ENCODE measurements at regions not wholly inside any gene's neighbourhood (a gene's known extent, or its start where the extent isn't known, plus 50 kb on each side); places are given as distances from the start of the nearest gene placed in this dataset.

DNA sequence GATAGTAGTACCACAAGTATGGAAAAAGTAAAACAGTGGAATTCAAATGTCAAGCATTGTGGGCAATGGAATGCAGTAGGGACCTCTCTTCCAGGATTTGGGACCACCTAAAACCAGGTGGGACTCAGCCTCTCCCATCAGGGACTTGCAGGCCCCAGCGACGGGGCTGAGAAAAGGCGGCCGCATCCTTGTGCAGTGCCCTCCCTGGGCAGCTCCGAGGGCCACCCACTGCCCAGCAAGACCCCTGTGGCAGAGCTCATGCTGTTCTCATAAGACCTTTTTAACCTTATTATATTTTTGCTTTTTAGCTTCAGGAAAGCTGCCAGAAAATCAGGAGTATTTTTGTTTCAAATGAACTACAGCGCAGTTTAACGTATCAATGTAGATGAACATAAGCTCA, 142.6 kb upstream of the RPS6KA2 start:
- no peak overlapping the region for H3K27ac Mint-ChIP-seq
- no peaks in the 10 kb centered on the region for H3K36me3 Mint-ChIP-seq (ENCODE audit: low read depth)
- H3K9me3 Mint-ChIP-seq, result no peaks in the 10 kb centered on the region
- peaks cover 21% of the 10 kb centered on the region for H3K27me3 Mint-ChIP-seq (ENCODE audit: low read depth)
- H3K4me1 Mint-ChIP-seq (ENCODE audit: low read depth), result peaks cover 4% of the 10 kb centered on the region
- no peak overlapping the region for H3K4me3 Mint-ChIP-seq
- no peak for DNase-seq (ENCODE audit: low spot score)

DNA sequence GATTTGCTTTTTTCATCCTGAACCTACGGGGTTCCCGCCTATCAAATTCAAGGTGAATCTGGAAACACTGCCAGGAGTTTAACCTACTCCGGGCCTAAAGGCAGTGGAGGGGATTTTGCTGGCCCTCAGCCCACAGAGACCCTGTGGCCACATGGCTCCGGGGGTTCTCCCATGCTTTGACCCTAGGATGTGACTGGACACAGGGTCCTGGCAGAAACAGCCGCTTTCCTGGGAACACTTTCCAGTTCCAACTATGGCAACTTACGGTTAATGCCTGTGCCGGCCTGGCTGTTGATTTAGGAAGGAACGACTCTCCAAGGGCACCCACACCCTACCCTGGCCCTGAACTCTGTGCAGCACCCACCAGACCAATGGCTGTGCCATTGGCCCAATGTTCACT, 141.7 kb upstream of the RPS6KA2 start:
- no peak overlapping the region for H3K27ac Mint-ChIP-seq
- H3K4me1 Mint-ChIP-seq (ENCODE audit: low read depth), result peaks cover 4% of the 10 kb centered on the region
- no peak for DNase-seq (ENCODE audit: low spot score)
- H3K27me3 Mint-ChIP-seq (ENCODE audit: low read depth), result peaks cover 24% of the 10 kb centered on the region
- H3K36me3 Mint-ChIP-seq (ENCODE audit: low read depth), result no peaks in the 10 kb centered on the region
- no peaks in the 10 kb centered on the region for H3K9me3 Mint-ChIP-seq
- no peak overlapping the region for H3K4me3 Mint-ChIP-seq

DNA sequence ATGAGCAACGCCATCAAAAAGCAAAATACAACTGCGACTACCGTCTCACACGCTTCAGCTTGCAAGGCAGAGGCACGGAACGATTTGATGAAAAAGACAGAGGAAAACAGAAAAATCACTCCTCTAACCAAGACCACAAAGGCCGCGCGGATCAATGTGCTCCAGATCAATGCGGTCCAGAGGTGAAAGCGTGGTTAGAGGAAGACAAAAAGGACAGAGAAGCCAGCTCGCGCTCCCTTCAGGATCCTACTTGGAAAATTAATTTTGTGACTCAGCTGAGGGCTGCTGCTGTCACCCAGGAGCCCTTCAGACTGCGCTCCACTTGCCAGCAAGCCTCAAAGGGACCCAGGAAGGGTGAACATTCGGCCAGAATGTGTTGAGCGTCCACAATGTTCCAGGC, 140.2 kb upstream of the RPS6KA2 start:
- Mint-ChIP-seq H3K27me3 (ENCODE audit: low read depth) (peaks cover 21% of the 10 kb centered on the region), H3K4me1 (ENCODE audit: low read depth) (peaks cover 4% of the 10 kb centered on the region), H3K27ac (no peak overlapping the region), H3K9me3 (no peaks in the 10 kb centered on the region), H3K4me3 (no peak overlapping the region), H3K36me3 (ENCODE audit: low read depth) (no peaks in the 10 kb centered on the region)
- DNase-seq (ENCODE audit: low spot score), result no peak

DNA sequence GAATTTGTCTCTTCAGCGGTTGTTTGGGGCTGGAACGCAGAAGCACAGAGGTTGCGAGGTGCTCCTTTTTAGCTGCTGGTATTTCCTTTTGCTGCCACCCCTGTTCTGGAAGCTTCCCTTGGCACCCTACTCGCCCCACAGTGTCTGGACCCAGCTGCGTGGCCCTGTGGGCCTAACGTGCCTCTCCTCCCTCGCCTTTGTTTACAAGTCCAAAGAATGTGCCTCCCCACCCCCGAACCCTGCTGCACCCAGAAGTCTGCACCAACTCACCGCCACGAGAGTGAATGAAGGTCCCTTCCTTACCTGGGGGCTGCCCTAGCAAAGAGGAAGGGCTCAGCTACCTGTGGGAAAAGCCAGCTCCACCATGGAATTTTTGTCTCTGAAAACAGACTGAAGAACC, 139.7 kb upstream of the RPS6KA2 start:
- Mint-ChIP-seq H3K4me1 (ENCODE audit: low read depth) (peaks cover 4% of the 10 kb centered on the region), H3K9me3 (no peaks in the 10 kb centered on the region), H3K4me3 (no peak overlapping the region), H3K36me3 (ENCODE audit: low read depth) (no peaks in the 10 kb centered on the region), H3K27ac (no peak overlapping the region), H3K27me3 (ENCODE audit: low read depth) (peaks cover 23% of the 10 kb centered on the region)
- no peak for DNase-seq (ENCODE audit: low spot score)

DNA sequence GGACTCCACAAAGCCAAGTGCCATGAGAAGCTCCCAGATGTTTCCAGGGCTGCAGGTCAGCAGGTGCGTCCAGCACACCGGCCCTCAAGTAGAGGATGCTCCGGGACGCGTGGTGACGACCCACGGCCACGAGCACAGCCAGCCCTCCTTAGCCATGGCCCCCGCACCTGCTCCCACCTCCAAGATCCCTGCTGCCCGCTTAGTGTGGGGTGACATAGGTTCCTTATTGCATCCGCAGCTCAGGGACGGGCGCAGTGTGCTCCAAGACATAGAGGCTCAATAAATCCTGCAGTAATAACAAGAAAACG, 138.1 kb upstream of the RPS6KA2 start:
- H3K4me1 Mint-ChIP-seq (ENCODE audit: low read depth), result peaks cover 7% of the 10 kb centered on the region
- no peaks in the 10 kb centered on the region for H3K36me3 Mint-ChIP-seq (ENCODE audit: low read depth)
- no peak for DNase-seq (ENCODE audit: low spot score)
- no peak overlapping the region for H3K4me3 Mint-ChIP-seq
- no peak overlapping the region for H3K27ac Mint-ChIP-seq
- H3K27me3 Mint-ChIP-seq (ENCODE audit: low read depth), result peaks cover 26% of the 10 kb centered on the region
- H3K9me3 Mint-ChIP-seq, result no peaks in the 10 kb centered on the region

DNA sequence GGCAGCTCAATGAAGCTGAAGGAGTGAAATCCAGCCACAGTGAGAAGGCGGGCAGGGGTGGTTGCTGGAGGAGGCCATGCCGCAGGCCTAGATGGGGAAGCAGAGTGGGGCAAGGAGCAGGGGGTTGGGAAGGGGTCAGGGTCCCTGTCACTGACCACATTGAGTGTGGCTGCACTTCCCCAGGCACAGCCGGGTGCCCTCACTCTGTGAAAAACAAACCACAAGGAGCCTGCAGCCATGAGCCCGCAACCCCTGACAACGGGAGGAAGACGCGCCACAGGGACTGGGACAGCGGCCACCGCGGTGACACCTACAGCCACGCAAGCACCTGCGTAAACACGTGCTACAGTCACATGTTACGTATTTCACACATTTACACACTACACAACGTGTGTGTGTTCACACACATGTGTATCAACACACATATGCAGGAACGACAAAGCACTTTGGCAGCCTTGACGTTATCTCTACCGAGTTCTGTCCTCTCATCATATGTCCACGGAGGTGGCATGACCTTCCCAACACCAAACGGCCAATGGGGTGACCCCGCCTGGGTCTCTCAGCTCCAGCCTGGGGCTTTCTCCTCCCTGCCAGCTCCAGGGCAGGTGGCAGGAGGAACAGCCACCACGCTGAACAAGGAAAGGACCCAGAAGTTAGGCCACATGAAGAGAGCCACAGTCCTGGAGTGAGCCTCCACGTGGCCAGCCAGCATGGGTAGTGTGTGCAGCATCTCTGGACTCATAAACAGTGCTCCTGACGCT, 137.6 kb upstream of the RPS6KA2 start:
- no peak for DNase-seq (ENCODE audit: low spot score)
- H3K27ac Mint-ChIP-seq, result no peak overlapping the region
- H3K36me3 Mint-ChIP-seq (ENCODE audit: low read depth), result no peaks in the 10 kb centered on the region
- H3K9me3 Mint-ChIP-seq, result no peaks in the 10 kb centered on the region
- peaks cover 11% of the 10 kb centered on the region for H3K4me1 Mint-ChIP-seq (ENCODE audit: low read depth)
- H3K27me3 Mint-ChIP-seq (ENCODE audit: low read depth), result peaks cover 30% of the 10 kb centered on the region
- no peak overlapping the region for H3K4me3 Mint-ChIP-seq

DNA sequence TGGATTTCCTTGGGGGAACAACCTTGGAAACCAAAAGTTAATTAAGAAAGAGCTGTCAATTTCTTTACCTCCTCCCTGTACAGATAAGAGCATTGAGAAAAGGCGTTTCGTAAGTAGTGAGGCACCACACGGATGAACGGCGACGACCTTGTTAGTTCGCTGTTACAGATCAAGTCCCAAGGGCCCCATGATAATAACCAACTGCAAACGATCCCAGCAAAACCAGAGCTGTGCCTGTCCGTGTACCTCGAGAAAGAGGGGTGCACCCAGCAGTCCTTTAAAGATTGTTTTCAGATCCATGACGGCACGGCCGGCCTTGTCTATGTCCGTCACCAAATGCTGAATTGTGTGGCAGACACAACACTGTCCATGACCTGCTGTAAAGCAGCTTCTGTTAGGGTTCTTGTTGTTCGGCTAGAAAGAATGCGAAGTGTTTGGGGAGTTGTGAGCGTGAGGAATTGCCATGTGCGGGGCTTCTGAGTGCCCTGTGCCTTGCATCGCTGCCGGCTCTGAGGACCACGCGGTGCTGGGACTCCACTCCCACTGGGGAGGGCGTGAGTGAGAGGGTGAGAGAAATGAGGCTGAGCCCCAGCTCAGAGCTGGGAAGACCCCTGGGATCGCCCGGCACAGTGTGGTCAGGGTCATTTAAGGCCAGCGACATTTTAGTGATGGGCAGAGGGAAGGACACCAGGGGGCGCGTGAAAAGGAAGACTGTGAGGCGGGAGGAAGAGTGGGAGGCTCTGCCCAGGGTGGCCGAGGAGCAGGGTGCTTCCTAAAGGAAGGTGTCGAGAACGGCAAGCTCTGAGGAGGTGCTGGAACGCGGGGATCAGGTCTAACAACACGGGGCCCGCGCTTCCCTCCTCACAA, 136.8 kb upstream of the RPS6KA2 start:
- H3K4me1 Mint-ChIP-seq (ENCODE audit: low read depth), result peaks cover 15% of the 10 kb centered on the region

DNA sequence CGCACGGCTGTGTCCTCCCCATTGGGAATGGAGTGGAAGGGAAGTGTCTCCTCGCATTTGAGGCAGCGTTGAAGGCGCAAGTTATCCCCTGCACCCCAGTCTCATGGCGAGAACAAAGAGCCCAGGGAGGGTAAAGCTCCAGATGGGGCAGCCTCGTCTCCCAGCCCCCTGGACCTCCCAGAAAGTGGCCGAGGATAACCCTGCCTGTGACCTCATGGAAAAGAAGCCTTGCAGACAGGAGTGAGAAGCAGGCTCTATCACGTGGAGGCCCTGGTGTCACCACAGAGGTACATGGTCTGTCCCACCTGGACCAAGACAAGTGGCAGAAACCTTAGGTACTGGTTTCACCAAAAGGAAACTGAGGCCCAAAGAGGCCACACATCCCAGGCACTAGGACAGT, 134.8 kb upstream of the RPS6KA2 start:
- H3K4me3 Mint-ChIP-seq, result no peak overlapping the region

More for the DNA sequence above, 136.8 kb upstream of the RPS6KA2 start:
- Mint-ChIP-seq H3K9me3 (no peaks in the 10 kb centered on the region), H3K27me3 (ENCODE audit: low read depth) (peaks cover 38% of the 10 kb centered on the region), H3K4me3 (no peak overlapping the region), H3K36me3 (ENCODE audit: low read depth) (no peaks in the 10 kb centered on the region), H3K27ac (no peak overlapping the region)
- DNase-seq (ENCODE audit: low spot score), result no peak

DNA sequence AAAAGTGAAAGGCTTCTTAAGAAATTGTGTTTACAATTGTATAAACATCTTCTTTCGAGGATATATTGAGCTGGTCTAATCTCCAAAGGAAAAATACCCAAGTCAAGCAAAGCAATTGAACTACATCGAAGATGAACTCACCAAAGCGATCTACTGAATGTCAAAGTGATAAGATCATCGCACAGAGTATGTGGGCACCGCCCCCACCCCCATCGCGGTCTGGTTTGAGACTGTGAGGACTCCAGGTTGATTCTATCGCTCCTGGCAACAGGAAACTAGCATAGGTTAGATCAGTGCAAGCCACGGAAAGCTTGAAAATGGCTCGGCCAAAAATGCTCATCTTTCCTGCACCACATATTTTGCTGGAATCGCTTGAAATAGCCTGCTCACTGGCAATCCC, 133.2 kb upstream of the RPS6KA2 start:
- H3K27ac Mint-ChIP-seq, result no peak overlapping the region
- H3K27me3 Mint-ChIP-seq (ENCODE audit: low read depth), result peaks cover 53% of the 10 kb centered on the region
- DNase-seq (ENCODE audit: low spot score), result peak; percentile 81
- peak overlapping the region; percentile 63 for H3K4me3 Mint-ChIP-seq
- no peaks in the 10 kb centered on the region for H3K9me3 Mint-ChIP-seq
- H3K36me3 Mint-ChIP-seq (ENCODE audit: low read depth), result no peaks in the 10 kb centered on the region
- H3K4me1 Mint-ChIP-seq (ENCODE audit: low read depth), result peaks cover 23% of the 10 kb centered on the region

More for the DNA sequence above, 134.8 kb upstream of the RPS6KA2 start:
- Mint-ChIP-seq H3K9me3 (no peaks in the 10 kb centered on the region), H3K36me3 (ENCODE audit: low read depth) (no peaks in the 10 kb centered on the region), H3K27ac (no peak overlapping the region), H3K4me1 (ENCODE audit: low read depth) (peaks cover 23% of the 10 kb centered on the region), H3K27me3 (ENCODE audit: low read depth) (peaks cover 50% of the 10 kb centered on the region)
- DNase-seq (ENCODE audit: low spot score), result no peak

DNA sequence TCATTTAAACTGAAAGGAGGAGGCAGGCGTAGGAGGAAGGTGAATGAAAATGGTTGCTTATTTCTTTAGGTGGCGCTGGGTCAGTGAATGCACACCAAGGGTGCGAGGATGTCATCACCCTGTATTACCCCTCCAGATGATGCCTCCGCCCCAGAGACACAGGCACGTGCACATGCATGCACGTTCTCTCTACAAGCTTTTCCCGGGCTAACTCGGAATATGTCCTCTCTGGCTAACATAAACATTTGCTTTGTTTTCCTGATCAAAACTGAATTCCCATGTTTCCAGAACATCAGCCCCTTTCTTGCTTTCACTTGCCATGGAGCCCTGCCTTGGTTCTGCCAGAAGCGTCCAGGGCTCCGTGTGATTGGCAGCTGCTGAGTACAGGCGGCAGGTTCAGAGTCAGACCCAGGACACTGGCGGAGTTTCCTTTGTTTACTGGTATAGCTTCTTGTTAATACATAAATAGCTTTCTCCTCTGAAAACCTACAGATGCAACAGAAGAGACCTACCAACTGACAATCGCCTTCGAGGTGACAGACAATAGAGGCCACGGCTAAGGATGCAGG, 131.2 kb upstream of the RPS6KA2 start:
- no peak for DNase-seq (ENCODE audit: low spot score)
- H3K4me1 Mint-ChIP-seq (ENCODE audit: low read depth), result peaks cover 23% of the 10 kb centered on the region
- no peak overlapping the region for H3K4me3 Mint-ChIP-seq
- peaks cover 58% of the 10 kb centered on the region for H3K27me3 Mint-ChIP-seq (ENCODE audit: low read depth)
- H3K27ac Mint-ChIP-seq, result no peak overlapping the region
- H3K9me3 Mint-ChIP-seq, result no peaks in the 10 kb centered on the region
- H3K36me3 Mint-ChIP-seq (ENCODE audit: low read depth), result no peaks in the 10 kb centered on the region

DNA sequence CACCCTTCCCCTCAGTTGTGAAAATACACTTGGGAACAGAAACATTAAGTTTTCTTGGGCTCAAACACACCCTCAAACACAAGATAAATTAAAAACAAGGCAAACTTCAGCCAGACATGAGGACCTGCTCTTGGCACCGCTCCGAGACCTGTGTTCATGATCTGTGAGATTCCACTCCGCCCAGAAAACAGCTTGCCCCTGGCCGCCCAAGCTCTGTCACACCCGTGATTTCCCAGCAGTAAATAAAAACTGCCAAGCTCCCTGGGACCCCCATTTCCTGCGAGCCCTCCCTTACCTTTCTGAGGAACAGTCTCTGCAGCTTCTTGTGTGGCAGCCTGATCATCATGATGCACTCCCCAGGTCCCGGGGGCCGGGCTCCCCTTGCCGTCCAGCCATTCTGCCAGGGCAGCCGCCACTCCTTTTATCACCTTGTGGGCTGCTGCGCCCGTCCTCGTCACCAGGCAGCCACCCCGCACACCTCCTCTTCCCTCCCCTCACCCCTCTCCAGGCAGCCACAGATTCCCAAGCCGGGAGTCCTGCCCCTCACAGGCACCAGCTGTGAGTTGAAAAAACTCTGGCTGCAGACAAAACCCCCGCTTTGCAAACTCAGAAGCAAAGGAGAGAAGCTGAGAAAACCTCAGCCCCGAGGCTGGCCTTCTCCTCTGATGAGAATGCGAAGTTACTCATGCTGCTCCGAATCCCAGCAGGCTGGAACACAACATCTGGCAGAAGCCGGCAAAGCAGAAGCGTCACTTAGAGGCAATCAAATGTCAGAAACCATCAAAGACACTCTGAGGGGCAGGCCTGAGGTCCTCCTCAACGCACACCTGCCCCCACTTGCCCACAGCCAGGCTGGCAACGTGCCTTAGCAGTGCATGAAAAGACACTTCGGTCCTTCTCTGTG, 130.4 kb upstream of the RPS6KA2 start:
- H3K27ac Mint-ChIP-seq, result no peak overlapping the region
- H3K4me1 Mint-ChIP-seq (ENCODE audit: low read depth), result peaks cover 23% of the 10 kb centered on the region
- peaks cover 56% of the 10 kb centered on the region for H3K27me3 Mint-ChIP-seq (ENCODE audit: low read depth)

DNA sequence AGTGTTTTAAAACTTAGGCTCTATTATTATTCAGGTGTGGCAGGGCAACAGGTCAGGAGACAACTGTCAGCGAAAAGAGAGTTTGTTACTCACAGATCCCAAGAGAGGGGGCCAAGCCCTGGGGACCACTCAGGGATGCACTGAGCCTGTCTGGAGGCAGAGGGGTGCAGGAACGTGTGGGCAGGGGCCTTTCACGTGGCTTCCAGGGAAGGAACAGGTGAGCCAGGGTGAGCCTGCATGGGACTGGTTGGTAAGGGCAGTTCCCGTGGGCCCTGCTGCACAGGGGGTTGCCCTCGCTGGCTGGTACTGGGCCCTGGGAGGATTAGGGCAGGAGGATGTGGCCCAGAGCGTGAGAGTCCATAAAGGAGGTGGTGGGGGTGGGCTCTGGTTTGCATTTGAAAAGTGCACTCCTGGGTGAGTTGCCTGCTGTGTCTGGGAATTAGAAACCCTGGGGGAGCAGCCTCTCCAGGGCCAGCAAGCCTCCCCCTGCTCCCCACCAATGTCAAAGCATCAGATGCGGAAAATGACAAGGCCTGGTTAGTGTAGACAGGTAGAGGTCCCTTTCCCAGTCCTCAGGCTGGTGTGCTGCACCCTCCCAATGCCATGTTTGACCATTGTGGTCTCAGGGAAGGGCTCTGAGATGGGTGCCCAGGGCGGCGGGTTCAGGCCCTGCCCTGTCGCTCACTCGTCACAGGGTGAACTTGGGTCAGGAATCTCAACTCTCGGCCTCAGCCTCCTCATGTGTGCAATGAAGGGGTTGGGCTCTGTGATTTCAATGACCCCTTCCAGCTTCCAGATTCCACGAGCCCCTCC, 127.4 kb upstream of the RPS6KA2 start:
- no peaks in the 10 kb centered on the region for H3K36me3 Mint-ChIP-seq (ENCODE audit: low read depth)
- H3K4me1 Mint-ChIP-seq (ENCODE audit: low read depth), result peaks cover 10% of the 10 kb centered on the region
- H3K27me3 Mint-ChIP-seq (ENCODE audit: low read depth), result peaks cover 42% of the 10 kb centered on the region
- H3K9me3 Mint-ChIP-seq, result no peaks in the 10 kb centered on the region
- H3K4me3 Mint-ChIP-seq, result no peak overlapping the region
- no peak for DNase-seq (ENCODE audit: low spot score)
- H3K27ac Mint-ChIP-seq, result no peak overlapping the region

More for the DNA sequence above, 130.4 kb upstream of the RPS6KA2 start:
- no peak for DNase-seq (ENCODE audit: low spot score)
- peak overlapping the region; percentile 27 for H3K4me3 Mint-ChIP-seq
- H3K36me3 Mint-ChIP-seq (ENCODE audit: low read depth), result no peaks in the 10 kb centered on the region
- no peaks in the 10 kb centered on the region for H3K9me3 Mint-ChIP-seq
